ENCODE measurements at regions not wholly inside any gene's neighbourhood (a gene's known extent, or its start where the extent isn't known, plus 50 kb on each side); places are given as distances from the start of the nearest gene placed in this dataset.
A peak's percentile ranks its signal among the peaks of the same experiment; 100 is the strongest.

DNA sequence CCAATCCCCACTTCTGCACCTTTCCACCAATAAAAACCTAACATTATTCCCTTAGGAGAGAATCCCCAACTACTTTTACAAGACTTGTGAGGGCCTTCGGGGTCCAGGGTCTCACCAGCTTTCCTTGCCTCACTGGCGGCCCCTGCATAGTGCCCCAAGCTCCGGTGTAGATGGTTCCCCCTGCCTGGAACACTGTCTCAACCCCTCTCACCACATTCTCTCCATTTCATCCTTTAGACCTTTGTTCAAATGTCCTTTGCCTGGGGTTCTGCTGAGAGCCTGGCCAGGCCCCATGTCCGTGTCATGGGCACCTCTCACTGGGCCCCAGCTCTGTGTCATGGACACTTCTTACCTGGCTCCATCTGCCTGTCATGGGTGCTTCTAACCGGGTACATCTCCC is 64.5 kb upstream of the SORCS3 start:
- no peak for DNase-seq

DNA sequence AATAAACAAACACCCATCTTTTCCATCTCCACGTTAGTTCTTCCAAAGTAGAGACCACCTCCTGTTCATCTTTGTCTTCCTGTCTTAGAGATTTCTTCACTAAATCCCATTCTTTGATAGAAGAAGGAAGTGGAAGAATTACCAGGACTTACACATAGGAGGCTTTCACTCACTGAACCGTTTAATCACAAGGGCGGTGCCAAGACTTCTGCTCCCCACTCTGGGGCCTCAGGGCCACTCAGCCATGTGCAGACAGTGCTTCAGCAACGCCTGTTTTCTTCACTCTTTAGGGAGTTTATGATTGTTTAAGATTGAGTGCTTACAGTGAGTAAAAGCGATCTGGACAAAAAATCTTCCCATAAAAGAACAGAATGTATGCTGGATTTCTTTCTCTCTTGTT is 63.9 kb upstream of the SORCS3 start:
- no peak for DNase-seq

DNA sequence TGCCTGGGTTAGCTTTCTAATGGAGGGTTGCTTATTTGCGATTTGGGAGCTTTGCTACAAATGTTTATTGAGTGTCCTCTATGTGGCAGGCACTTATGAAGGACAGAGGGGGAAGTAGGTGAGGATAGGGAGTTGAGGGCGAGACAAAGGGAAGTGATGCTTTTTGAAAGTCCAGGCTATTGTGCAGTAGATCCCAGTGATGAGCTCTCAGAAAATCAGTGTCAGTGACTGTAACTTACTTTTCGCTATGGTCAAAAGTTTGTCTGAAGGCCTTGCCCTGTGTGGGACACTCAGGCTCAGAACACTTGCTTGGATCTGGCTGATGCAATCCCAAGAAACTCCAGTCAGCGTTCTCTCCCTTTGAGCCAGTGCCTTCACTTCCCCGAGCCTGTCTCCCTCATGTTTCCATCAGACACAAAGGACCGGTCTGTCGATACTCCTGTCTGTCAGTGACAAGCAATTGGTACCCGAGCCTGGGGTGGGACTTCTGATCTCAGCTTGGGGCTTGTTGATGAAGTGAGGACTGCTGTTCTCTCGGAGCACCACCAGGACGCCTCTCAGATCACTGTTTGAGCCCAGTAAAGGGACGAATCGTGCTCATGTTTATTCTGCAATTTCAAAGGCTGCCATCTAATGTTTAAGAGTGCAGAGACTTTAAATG is 63.1 kb upstream of the SORCS3 start:
- no peak for DNase-seq

DNA sequence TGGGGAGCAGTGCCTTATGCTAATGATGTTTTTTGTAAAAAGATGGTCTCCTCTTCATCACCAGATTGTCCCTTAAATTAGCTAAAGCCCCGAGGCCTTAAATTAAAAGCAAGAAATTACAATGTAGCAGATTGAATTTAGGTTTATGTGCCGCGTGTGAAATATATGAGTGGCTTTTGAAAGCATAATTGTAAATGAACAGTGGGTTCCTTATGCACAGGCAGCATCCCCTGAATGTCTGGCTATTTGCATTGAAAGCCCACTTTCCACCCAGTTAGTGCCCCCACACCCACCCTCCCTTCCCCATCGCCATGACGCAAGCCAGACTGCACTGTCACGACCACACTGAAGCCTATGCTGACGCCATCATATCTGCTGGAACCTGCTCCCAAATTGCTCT is 62.4 kb upstream of the SORCS3 start:
- no peak for DNase-seq

DNA sequence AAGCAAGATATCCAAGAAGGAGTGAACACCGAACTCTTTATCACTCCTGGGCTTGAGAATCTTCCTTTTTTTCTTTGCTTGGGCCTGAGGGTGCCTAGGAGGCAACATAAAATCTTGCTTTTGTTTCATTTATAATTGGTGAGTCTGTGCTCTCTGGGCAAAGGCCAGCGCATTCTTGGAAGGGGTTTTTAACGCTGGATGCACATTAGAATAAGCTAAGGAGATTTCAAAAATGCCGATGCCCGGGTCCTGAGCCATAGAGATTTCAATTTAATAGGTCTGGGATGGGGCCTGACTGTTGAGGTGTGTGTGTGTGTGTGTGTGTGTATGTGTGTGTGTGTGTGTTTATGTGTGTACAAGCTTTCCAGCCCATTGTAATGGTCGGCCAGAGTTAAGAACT is 62.0 kb upstream of the SORCS3 start:
- no peak for DNase-seq

DNA sequence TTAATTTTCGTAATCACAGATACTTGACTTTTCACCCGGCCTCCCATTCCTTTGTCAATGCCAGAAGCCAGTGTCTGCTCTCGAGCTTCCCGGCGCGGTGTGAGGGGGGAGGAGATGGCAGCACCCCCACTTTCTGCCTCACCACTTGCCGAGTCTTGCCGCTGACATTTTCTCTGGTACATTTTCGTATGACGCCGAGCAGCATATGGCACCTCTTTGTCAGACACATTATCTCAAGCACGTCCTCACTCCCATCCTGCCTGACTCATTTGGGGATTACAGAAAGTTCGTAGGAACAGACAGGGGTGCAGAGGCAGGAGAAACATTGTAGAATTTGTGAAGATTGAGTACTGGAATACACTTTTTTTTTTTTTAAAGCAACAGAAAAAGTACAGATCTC is 60.8 kb upstream of the SORCS3 start:
- no peak for DNase-seq

DNA sequence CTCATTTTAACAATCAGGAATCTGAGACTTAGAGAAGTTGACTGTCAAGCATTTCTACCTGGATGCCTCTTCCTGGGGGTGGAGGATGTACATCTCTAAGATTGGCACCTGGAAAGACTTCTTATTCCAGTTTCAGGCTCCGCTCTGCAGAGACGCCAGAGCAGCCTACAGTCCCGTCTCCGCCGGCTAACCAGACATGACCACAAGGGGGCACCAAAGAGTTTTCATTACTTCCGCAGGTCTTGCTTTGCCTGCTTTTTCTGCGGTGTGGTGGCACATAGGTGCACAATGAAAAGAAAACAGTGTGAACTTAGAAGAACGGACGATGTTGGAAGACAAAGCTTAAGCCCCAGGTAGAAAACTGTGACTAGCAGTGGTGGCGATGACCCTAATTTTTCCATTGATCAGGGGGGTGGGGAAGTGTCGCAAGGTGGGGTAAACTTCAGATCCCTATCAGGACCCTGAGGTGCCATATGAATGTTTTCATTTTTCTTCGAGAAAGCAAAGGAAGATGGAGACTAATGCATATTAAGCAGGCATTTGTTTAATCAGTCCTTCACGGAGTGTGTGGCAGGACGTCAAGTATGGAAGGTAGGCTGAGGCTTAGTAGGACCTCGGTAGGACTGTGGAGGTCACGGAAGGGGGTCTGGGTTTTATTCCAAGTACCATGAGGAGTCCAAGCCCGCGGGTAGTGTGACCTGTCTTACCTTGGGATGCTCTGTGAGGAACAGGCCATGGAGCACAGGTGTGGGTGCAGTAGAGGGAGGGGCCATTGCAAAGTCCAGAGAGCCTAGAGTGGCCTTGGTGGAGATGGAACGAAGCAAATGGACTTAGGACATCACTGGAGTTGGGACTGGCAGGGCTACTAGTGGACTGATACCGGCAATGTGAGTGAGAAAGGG is 60.1 kb upstream of the SORCS3 start:
- peak in 10 of 14 donors; percentile 1 to 54 (median 19) for DNase-seq

DNA sequence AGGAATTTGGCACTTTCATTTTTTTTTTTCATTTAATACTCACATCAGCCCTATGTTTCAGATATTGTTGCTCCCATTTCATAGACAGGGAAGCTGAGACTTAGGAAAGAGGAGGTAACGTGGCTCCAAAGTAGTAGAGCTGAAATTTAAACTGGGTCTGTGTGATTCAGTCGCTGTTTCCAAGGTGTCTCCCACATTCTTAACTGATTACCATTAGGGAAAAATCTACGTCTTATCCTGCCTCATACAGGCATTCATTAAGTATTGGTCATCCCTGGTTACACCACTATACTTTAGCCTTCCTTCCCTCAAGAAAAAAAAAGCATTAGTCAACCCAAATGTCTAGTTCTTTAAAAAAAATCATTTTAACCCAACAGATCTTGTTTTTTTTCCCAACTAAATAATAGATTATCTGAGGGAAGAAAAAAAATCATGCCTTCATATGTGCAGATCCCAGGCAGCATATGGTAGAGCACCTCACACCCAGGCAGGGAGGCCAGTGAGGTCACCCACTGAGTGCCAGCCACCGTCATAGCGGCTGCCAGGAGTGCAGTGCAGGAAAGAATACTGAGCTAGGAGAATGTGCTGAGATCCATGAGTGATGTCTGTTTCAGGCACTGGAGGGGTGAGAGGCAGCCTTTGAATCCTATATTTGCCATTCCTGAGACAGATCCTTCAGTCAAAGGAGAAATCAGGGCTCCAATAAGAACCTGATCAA is 59.0 kb upstream of the SORCS3 start:
- no peak for DNase-seq

DNA sequence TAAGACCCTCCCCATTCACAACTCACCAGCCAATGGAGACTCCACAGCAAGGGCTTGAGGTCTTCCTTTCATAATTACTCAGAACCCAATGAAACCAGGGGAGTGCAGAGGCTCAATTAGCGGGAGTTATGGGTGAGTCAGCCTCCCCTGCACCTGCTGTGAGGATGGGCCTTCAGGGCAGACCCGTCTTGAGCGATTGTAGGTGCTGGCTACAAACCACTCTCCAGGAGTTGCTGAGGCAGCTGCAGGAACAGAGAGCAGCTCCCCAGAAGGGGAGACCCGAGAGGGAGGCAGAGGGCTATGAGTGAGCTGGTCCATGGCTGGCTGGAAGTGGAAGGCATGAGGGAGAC is 58.5 kb upstream of the SORCS3 start:
- DNase-seq = no peak

DNA sequence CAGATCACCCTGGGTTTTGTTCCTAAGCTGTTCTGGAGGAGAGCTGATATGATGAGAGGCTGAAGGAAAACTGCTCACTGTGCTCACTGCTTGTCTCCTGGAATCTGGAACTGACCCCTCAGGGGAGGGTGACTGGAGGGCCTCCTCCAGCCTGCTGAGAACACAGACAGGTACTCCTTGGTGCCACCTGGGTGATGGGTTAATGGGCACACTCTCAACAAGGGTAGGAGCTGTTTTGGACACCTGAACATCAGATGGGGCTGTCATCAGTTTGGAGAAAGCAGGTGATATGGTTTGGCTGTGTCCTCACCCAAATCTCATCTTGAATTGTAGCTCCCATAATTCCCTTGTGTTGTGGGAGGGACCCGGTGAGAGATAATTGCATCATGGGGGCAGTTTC is 58.1 kb upstream of the SORCS3 start:
- DNase-seq = no peak

DNA sequence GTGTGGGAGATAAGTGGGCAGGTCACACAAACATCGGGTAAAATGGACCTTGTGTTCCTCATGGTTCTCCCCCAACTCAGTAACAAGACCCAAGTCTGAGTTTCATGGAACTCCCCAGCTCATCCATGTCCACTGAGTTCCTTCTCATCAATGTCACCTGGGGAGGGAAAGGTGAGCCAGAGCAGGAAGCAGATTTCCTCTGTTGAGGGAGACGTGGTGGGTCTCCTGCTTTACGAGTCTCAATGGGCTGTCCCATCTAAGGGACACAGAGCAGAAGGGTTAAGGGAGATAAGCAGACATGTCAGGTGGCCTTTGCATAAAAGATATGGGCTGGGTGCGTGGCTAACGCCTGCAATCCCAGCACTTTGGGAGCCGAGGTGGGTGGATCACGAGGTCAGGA is 56.5 kb upstream of the SORCS3 start:
- DNase-seq = no peak

DNA sequence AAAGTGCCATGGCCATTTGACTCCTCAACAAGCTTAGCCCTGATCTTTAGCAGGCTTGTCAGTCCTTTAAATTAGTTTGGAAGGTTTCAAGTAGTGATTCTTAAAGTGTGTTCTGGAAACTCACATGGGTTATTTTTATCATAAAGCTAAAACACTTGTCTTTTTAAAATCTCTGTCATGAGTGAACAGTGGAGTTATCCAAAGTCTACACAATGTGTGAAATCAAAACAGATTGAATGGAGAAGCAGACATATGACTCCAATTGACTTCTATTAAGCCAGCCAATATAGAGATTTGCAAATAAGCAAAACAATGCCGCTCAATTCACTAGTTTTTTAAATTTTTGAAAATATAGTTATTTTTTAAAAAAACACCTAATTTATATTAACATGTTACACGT is 53.3 kb upstream of the SORCS3 start:
- DNase-seq = no peak

DNA sequence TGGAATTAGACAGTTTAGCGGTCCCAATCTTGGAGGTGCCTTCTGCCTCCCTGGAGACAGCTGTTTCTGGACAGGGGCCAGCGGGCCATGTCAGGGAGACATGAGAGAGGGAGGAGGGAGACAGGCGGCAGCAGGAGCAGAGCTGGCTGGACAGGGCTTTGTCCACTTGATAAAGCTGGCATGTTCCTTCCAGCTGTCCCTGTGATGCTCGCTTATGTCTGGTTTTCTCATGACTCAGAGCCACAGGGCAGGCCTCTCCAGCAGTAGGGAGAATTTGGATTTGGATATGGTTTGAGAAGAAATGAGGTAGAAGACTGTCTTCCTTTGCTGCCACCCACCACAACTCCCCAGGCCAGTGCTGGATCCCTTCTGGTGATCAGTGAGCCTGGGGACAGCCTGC is 51.7 kb upstream of the SORCS3 start:
- no peak for DNase-seq

DNA sequence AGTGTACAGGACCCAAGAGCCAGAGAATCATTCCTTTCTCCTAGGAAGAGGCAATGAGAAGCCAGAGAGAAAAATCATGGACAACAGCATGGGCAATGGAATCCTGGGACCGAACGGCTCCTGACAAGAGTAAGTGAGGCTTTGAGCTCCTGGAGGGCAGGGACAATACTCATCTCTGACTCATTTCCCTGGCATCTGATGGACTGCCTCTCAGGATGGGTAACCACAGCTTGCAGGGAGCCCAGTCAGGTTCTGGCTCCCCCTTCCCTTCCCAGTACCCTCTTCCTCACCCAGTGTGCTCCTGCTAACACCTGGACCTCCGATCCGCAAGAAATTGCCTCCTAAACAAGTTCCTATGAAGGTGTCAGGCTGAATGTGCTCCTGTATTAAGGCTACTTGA is 51.2 kb upstream of the SORCS3 start:
- DNase-seq = no peak

Data from C1 segment of cervical spinal cord (tissue), 14 donors.